ENCODE measurements at regions not wholly inside any gene's neighbourhood (a gene's known extent, or its start where the extent isn't known, plus 50 kb on each side); places are given as distances from the start of the nearest gene placed in this dataset.

DNA sequence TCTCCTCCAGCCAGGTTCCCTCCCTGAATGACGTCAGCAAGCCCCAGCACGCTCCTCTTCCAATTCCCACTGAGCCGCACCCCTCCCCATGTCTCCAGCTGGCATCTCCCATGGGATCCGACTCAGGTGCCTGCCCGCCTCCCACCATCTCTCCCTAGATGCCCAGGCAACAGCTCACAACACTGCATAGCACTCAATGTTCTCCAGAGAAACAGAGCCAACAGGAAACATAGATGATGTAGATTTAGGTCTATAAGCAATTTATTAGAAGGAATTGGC is 532.3 kb downstream of the BRD1 start:
- no peak for TF ChIP-seq EP300 (IDR thresholded peaks at IDR 0.05)
- H3K27ac ChIP-seq, result no peak overlapping the region
- no peaks in the 10 kb centered on the region for H3K4me1 ChIP-seq
- DNase-seq, result no peak
- H3K27me3 ChIP-seq, result peaks cover 0 to 24% (median 0%) of the 10 kb centered on the region in 3 donors
- H3K9me3 ChIP-seq, result peaks cover 0 to 3% (median 0%) of the 10 kb centered on the region in 4 donors
- H3K36me3 ChIP-seq, result no peaks in the 10 kb centered on the region
- H3K4me3 ChIP-seq, result no peak overlapping the region
- intact Hi-C loops (cut with DNase I), result no loop called here
- 83 to 87% methylated on average over 5 of the region's 5 CpGs for WGBS, 2 donors

DNA sequence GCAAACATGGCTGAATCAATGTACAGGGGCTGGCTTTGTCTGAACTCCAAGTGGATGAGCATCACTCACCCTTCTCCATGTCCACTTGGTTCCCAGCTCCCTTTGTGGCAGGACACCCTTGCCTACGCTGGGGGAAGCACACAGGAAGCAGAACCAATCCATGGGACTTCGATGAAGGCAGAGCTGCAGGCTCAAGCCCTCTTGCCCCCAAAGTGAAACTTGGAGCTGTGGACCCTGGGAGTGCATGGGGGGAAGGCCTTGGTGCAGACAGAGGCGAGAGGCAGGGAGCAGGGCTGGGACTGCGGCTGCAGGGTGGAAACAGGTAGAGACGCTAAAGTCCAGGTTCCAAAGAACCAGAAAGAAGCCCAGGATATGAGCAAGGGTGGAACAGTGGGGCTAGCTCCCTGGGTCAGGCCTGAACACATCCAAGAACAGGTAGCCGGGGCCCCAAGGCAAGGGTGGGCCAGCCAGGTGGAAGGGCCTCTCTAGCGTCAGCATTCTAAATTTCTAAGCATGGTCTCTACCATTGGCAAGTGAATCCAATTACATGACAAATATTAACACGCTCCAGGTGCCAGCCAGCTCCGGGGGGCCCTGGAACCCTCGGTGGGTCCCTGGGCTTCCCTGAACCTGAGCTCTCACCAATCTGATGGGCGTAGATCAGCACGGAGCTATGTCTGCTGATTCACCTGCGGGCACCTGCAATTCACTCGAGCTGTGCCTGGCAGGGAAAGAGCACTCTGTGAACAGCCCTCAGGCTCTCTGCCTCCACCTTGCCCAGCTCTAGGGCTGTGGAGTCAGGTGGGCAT is 532.8 kb downstream of the BRD1 start:
- Histone ChIP-seq H3K27me3 (peaks cover 0 to 26% (median 0%) of the 10 kb centered on the region in 3 donors), H3K27ac (no peak overlapping the region), H3K4me1 (no peaks in the 10 kb centered on the region), H3K4me3 (no peak overlapping the region), H3K36me3 (no peaks in the 10 kb centered on the region), H3K9me3 (peaks cover 0 to 3% (median 0%) of the 10 kb centered on the region in 4 donors)
- intact Hi-C loops (cut with DNase I), result no loop called here
- TF ChIP-seq, protein P1, sequence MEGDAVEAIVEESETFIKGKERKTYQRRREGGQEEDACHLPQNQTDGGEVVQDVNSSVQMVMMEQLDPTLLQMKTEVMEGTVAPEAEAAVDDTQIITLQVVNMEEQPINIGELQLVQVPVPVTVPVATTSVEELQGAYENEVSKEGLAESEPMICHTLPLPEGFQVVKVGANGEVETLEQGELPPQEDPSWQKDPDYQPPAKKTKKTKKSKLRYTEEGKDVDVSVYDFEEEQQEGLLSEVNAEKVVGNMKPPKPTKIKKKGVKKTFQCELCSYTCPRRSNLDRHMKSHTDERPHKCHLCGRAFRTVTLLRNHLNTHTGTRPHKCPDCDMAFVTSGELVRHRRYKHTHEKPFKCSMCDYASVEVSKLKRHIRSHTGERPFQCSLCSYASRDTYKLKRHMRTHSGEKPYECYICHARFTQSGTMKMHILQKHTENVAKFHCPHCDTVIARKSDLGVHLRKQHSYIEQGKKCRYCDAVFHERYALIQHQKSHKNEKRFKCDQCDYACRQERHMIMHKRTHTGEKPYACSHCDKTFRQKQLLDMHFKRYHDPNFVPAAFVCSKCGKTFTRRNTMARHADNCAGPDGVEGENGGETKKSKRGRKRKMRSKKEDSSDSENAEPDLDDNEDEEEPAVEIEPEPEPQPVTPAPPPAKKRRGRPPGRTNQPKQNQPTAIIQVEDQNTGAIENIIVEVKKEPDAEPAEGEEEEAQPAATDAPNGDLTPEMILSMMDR (IDR thresholded peaks at IDR 0.05), result no peak
- no peak for TF ChIP-seq EP300 (IDR thresholded peaks at IDR 0.05)
- TF ChIP-seq POLR2A (IDR thresholded peaks at IDR 0.05), result no peak
- TF ChIP-seq POLR2AphosphoS5 (IDR thresholded peaks at IDR 0.05), result no peak
- DNase-seq, result no peak
- WGBS, 2 donors, result 77 to 83% methylated on average over 14 of the region's 14 CpGs

DNA sequence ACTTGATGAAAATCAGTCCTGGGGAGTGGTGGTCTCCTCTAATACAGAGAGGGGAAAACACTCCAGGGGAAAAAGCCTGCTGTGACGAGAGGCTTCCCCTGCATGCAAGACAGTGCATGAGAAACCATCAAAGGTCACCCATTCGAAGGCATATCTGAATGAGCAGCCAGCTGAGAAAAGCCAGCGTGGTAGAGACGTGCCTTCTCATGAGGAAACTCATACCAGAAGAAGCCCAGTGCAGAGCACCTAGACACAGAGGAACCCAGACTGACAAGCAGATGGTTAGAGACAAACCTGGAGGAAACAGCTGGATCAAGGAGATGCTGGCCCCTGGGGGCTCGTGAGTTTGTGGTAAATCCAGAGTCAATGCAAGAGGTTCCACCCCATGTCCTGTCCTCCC is 534.8 kb downstream of the BRD1 start:
- intact Hi-C loops (cut with DNase I), result no loop called here
- 67 to 82% methylated on average over 5 of the region's 5 CpGs for WGBS, 2 donors

DNA sequence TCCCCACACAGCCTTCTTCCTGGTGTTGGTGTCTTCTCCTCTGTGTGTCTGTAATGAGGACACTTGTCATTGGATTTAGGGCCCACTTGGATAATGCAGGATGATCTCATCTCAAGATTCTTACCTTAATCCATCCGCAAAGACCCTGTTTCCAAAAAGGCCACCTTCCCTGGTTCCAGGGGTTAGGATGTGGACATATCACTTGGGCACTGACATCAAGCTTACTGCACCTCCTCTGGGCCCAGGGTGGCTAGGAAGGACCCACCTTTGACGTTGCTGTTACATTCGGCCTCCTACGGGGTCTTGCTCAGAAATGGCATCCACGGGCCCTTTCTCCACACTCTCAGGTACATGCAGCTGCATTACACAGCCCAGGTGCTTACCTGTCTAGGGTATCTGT is 535.9 kb downstream of the BRD1 start:
- Histone ChIP-seq H3K4me3 (no peak overlapping the region), H3K4me1 (no peaks in the 10 kb centered on the region), H3K36me3 (no peaks in the 10 kb centered on the region), H3K27me3 (peaks cover 0 to 23% (median 0%) of the 10 kb centered on the region in 3 donors), H3K27ac (no peak overlapping the region), H3K9me3 (peaks cover 0 to 3% (median 0%) of the 10 kb centered on the region in 4 donors)
- no peak for DNase-seq
- WGBS, 2 donors, result 72 to 79% methylated on average over 5 of the region's 5 CpGs
- intact Hi-C loops (cut with DNase I), result no loop called here
- TF ChIP-seq, protein P1 (IDR thresholded peaks at IDR 0.05), result no peak
- TF ChIP-seq POLR2A (IDR thresholded peaks at IDR 0.05) (no peak), EP300 (IDR thresholded peaks at IDR 0.05) (no peak), POLR2AphosphoS5 (IDR thresholded peaks at IDR 0.05) (no peak)

More for the DNA sequence above, 534.8 kb downstream of the BRD1 start:
- H3K27me3 ChIP-seq, result peaks cover 0 to 24% (median 0%) of the 10 kb centered on the region in 3 donors
- H3K4me1 ChIP-seq, result no peaks in the 10 kb centered on the region
- H3K9me3 ChIP-seq, result peaks cover 0 to 3% (median 0%) of the 10 kb centered on the region in 4 donors
- H3K36me3 ChIP-seq, result no peaks in the 10 kb centered on the region
- TF ChIP-seq, protein P1 (IDR thresholded peaks at IDR 0.05), result no peak
- TF ChIP-seq POLR2AphosphoS5 (IDR thresholded peaks at IDR 0.05) (no peak), EP300 (IDR thresholded peaks at IDR 0.05) (no peak), POLR2A (IDR thresholded peaks at IDR 0.05) (no peak)
- DNase-seq, result no peak
- H3K27ac ChIP-seq, result no peak overlapping the region
- H3K4me3 ChIP-seq, result no peak overlapping the region

DNA sequence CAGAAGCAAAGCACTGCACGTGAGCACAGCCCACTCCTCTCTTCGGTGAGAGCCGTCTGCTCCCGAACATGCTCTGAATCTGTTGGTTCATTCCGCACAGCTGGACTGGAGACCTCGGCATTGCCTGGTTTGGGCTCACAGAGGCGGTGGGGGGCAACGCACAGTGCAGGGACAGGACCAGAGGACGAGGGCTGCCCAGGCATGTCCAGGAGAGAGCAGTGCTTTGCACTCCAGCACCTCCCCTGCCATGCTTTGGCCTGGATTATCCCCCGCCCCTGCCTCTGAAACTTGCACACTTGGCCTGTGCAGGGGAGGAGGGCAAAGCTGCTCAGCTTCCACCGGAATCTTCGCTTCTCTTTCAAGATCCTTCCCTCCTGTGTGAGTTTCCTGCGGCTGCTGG is 536.5 kb downstream of the BRD1 start:
- Histone ChIP-seq H3K9me3 (peaks cover 0 to 3% (median 0%) of the 10 kb centered on the region in 4 donors), H3K4me3 (no peak overlapping the region), H3K36me3 (no peaks in the 10 kb centered on the region), H3K4me1 (no peaks in the 10 kb centered on the region), H3K27me3 (peaks cover 0 to 23% (median 0%) of the 10 kb centered on the region in 3 donors), H3K27ac (no peak overlapping the region)
- TF ChIP-seq POLR2AphosphoS5 (IDR thresholded peaks at IDR 0.05), result no peak
- TF ChIP-seq, protein P1 (IDR thresholded peaks at IDR 0.05), result no peak
- TF ChIP-seq EP300 (IDR thresholded peaks at IDR 0.05), result no peak
- TF ChIP-seq POLR2A (IDR thresholded peaks at IDR 0.05), result no peak
- DNase-seq, result no peak
- intact Hi-C loops (cut with DNase I), result no loop called here
- 69 to 70% methylated on average over 13 of the region's 13 CpGs for WGBS, 2 donors
